H9 (cell line): ENCODE measurements at regions not wholly inside any gene's neighbourhood (a gene's known extent, or its start where the extent isn't known, plus 50 kb on each side); places are given as distances from the start of the nearest gene placed in this dataset.

Experiments
- DNase-seq: peaks from one replicate; pipeline ENCODE4 v3.0.0-alpha.2; 2017
- H2AFZ ChIP-seq: one replicate; pipeline ENCODE4 v1.6.1; 2013; ENCODE audit warnings: mild to moderate bottlenecking, low read length, control low read depth, moderate library complexity
- H2AK5ac ChIP-seq: 2 replicates; pipeline ENCODE4 v1.6.1; 2013; ENCODE audit warnings: low read length, control low read depth, mixed read lengths; ENCODE audit not compliant: insufficient read length
- H2BK120ac ChIP-seq: one replicate; pipeline ENCODE4 v1.6.1; 2013; ENCODE audit warnings: low read depth, mild to moderate bottlenecking, low read length, control low read depth, inconsistent platforms; ENCODE audit not compliant: poor library complexity, severe bottlenecking
- H2BK12ac ChIP-seq: 2 replicates; pipeline ENCODE4 v1.6.1; 2013; ENCODE audit warnings: low read length, control low read depth, mixed read lengths, low read depth; ENCODE audit not compliant: insufficient read length
- H2BK15ac ChIP-seq: 2 replicates; pipeline ENCODE4 v1.6.1; 2013; ENCODE audit warnings: low read depth, low read length, control low read depth
- H2BK20ac ChIP-seq: one replicate; pipeline ENCODE4 v1.6.1; 2013; ENCODE audit warnings: low read depth, mild to moderate bottlenecking, low read length, control low read depth, inconsistent platforms; ENCODE audit not compliant: poor library complexity, severe bottlenecking
- H2BK5ac ChIP-seq: 2 replicates; pipeline ENCODE4 v1.6.1; 2013; ENCODE audit warnings: low read length, control low read depth, mixed read lengths; ENCODE audit not compliant: insufficient read length
- H3K14ac ChIP-seq: 2 replicates; pipeline ENCODE4 v1.6.1; 2013; ENCODE audit warnings: low read length, control low read depth; ENCODE audit not compliant: insufficient read depth
- H3K18ac ChIP-seq: 2 replicates; pipeline ENCODE4 v1.6.1; 2013; ENCODE audit warnings: low read depth, mild to moderate bottlenecking, mixed read lengths, low read length, control low read depth; ENCODE audit not compliant: insufficient read length
- H3K23ac ChIP-seq: 2 replicates; pipeline ENCODE4 v1.6.1; 2013; ENCODE audit warnings: low read length, control low read depth, mixed read lengths, low read depth; ENCODE audit not compliant: insufficient read length
- H3K23me2 ChIP-seq: 2 replicates; pipeline ENCODE4 v1.6.1; 2013; ENCODE audit warnings: low read depth, mild to moderate bottlenecking, mixed read lengths, low read length, control low read depth; ENCODE audit not compliant: insufficient read length, poor library complexity, severe bottlenecking
- H3K27ac ChIP-seq: 2 replicates; pipeline ENCODE4 v1.5.1; 2013; ENCODE audit warnings: low read length, control low read depth, mixed read lengths, low read depth; ENCODE audit not compliant: insufficient read length
- H3K27me3 ChIP-seq: 2 replicates; pipeline ENCODE4 v1.6.1; 2013; ENCODE audit warnings: low read length, control low read depth, inconsistent platforms; ENCODE audit not compliant: insufficient read depth
- H3K4ac ChIP-seq: 2 replicates; pipeline ENCODE4 v1.6.1; 2013; ENCODE audit warnings: low read depth, mild to moderate bottlenecking, control low read depth, inconsistent platforms, low read length, moderate library complexity
- H3K4me1 ChIP-seq: 2 replicates; pipeline ENCODE4 v1.6.1; 2013; ENCODE audit warnings: low read length, control low read depth, inconsistent platforms; ENCODE audit not compliant: insufficient read depth
- H3K4me2 ChIP-seq: 2 replicates; pipeline ENCODE4 v1.6.1; 2013; ENCODE audit warnings: low read length, control low read depth, mixed read lengths; ENCODE audit not compliant: insufficient read length, insufficient read depth
- H3K56ac ChIP-seq: 2 replicates; pipeline ENCODE4 v1.6.1; 2013; ENCODE audit warnings: low read depth, mild to moderate bottlenecking, mixed read lengths, low read length, control low read depth; ENCODE audit not compliant: insufficient read length
- H3K79me1 ChIP-seq: 2 replicates; pipeline ENCODE4 v1.6.1; 2013; ENCODE audit warnings: low read depth, mild to moderate bottlenecking, moderate library complexity, low read length, control low read depth, inconsistent platforms; ENCODE audit not compliant: insufficient read depth, poor library complexity, severe bottlenecking
- H3K79me2 ChIP-seq: 2 replicates; pipeline ENCODE4 v1.6.1; 2013; ENCODE audit warnings: low read length, control low read depth, inconsistent platforms; ENCODE audit not compliant: insufficient read depth
- H3K9ac ChIP-seq: 2 replicates; pipeline ENCODE4 v1.6.1; 2013; ENCODE audit warnings: low read length, control low read depth, mixed read lengths; ENCODE audit not compliant: insufficient read length; ENCODE audit errors: extremely low read depth
- H3K9me3 ChIP-seq: one replicate; pipeline ENCODE4 v1.6.1; 2013; ENCODE audit warnings: low read depth, low read length, inconsistent platforms; ENCODE audit not compliant: control insufficient read depth
- H3T11ph ChIP-seq: one replicate; pipeline ENCODE4 v1.6.1; 2013; ENCODE audit warnings: mild to moderate bottlenecking, low read length, control low read depth, inconsistent platforms
- H4K20me1 ChIP-seq: one replicate; pipeline ENCODE4 v1.6.1; 2013; ENCODE audit not compliant: control insufficient read depth, insufficient read length, insufficient read depth
- H4K5ac ChIP-seq: 2 replicates; pipeline ENCODE4 v1.6.1; 2013; ENCODE audit warnings: low read depth, mild to moderate bottlenecking, mixed read lengths, low read length, control low read depth; ENCODE audit not compliant: insufficient read length
- H4K8ac ChIP-seq: replicated peaks from 2 replicates; pipeline ENCODE4 v1.6.1; 2013; ENCODE audit warnings: low read length, control low read depth, mixed read lengths, low read depth; ENCODE audit not compliant: insufficient read length
- H4K91ac ChIP-seq: 2 replicates; pipeline ENCODE4 v1.6.1; 2013; ENCODE audit warnings: low read depth, mild to moderate bottlenecking, moderate library complexity, mixed read lengths, low read length, control low read depth; ENCODE audit not compliant: insufficient read length
- H3K27ac Mint-ChIP-seq, 3 experiments: 2 replicates in 2 of 3; 3 replicates in 1 of 3; pipeline ENCODE4 v1.8.0; 2020 to 2021; ENCODE audit warnings: mixed read lengths in 3 of 3, mild to moderate bottlenecking in 1 of 3, moderate library complexity in 1 of 3
- H3K27me3 Mint-ChIP-seq: 2 replicates; pipeline ENCODE4 v1.8.0; 2021; ENCODE audit warnings: low read depth, mild to moderate bottlenecking, moderate library complexity, mixed read lengths
- H3K36me3 Mint-ChIP-seq, 3 experiments: 2 replicates in 2 of 3; 3 replicates in 1 of 3; pipeline ENCODE4 v1.8.0; 2020 to 2021; ENCODE audit warnings: low read depth in 3 of 3, mixed read lengths in 3 of 3; ENCODE audit not compliant: insufficient read depth in 1 of 3
- H3K4me1 Mint-ChIP-seq, 2 experiments: 2 replicates each; pipeline ENCODE4 v1.8.0; 2020; ENCODE audit warnings: mixed read lengths in 2 of 2
- H3K4me3 Mint-ChIP-seq, 2 experiments: 2 replicates in 1 of 2; 3 replicates in 1 of 2; pipeline ENCODE4 v1.8.0; 2020 to 2021; ENCODE audit warnings: mild to moderate bottlenecking in 2 of 2, mixed read lengths in 2 of 2, moderate library complexity in 1 of 2
- H3K9me3 Mint-ChIP-seq, 2 experiments: 2 replicates in 1 of 2; 3 replicates in 1 of 2; pipeline ENCODE4 v1.8.0; 2020; ENCODE audit warnings: mild to moderate bottlenecking in 2 of 2, mixed read lengths in 2 of 2, moderate library complexity in 1 of 2
- WGBS: extraction: QIAGEN DNeasy Blood & Tissue Kit; methylation state at CpG from one replicate; pipeline ENCODE4 v1.1.7; 2013; ENCODE audit warnings: missing lambda C conversion rate, low lambda C conversion rate, mixed read lengths; ENCODE audit not compliant: insufficient read length; ENCODE audit errors: extremely low coverage; 5-methylcytosine and 5-hydroxymethylcytosine counted together
- TF ChIP-seq, protein P1 (sequence below): fragments of 200-600 bp; sonication (generic); conservative IDR thresholded peaks from 3 replicates; pipeline ENCODE4 v1.8.0; 2021; ENCODE audit warnings: antibody characterized with exemption, mild to moderate bottlenecking

DNA sequence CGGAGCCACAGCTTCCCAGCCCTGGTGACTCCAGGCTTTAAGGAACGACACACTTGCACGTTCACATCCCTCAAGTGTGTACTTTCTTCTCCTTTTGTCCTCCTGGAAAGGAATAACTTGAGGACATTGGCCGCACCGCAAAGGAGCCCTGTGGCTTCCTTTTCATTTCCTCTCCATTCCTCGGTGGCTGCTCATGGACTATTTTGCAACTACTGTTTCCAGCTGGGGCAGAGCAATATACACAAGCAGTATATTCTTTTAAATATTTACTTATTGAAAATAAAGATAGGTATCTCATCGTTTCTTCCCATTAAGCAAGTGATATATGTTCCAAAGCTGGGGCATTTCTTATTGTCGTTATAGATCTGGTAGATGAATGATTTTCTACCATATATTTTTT, 97.2 kb upstream of the LYZL1 start:
- Histone ChIP-seq H3K56ac (no peak overlapping the region), H3K4ac (no peak overlapping the region), H2BK15ac (no peak overlapping the region), H3K23me2 (no peaks in the 10 kb centered on the region), H4K91ac (no peak overlapping the region), H3K27me3 (no peaks in the 10 kb centered on the region), H3K79me1 (no peaks in the 10 kb centered on the region), H3K9me3 (no peaks in the 10 kb centered on the region), H2BK12ac (no peak overlapping the region), H2BK120ac (no peak overlapping the region), H3K79me2 (no peaks in the 10 kb centered on the region), H4K8ac (no peak overlapping the region), H3K9ac (no peak overlapping the region), H3K23ac (no peak overlapping the region), H4K5ac (no peak overlapping the region), H3K18ac (no peak overlapping the region), H3K4me2 (no peak overlapping the region), H3T11ph (no peak overlapping the region), H2BK5ac (no peak overlapping the region), H3K4me1 (no peaks in the 10 kb centered on the region), H2AFZ (no peak overlapping the region), H2BK20ac (no peak overlapping the region), H3K14ac (no peak overlapping the region), H2AK5ac (no peak overlapping the region), H3K27ac (no peak overlapping the region), H4K20me1 (no peaks in the 10 kb centered on the region)
- WGBS, result no CpG with 5 or more reads among the region's 8 CpGs
- H3K27ac Mint-ChIP-seq, result no peak overlapping the region
- peaks cover 0 to 3% of the 10 kb centered on the region in 2 experiments; a peak in 2 of 4 replicates for H3K4me1 Mint-ChIP-seq
- peaks cover 0 to 8% (median 3%) of the 10 kb centered on the region in 3 experiments; a peak in 3 of 7 replicates for H3K36me3 Mint-ChIP-seq
- peaks cover 1% of the 10 kb centered on the region; the same call in 1 of the 2 replicates for H3K27me3 Mint-ChIP-seq
- TF ChIP-seq, protein P1, sequence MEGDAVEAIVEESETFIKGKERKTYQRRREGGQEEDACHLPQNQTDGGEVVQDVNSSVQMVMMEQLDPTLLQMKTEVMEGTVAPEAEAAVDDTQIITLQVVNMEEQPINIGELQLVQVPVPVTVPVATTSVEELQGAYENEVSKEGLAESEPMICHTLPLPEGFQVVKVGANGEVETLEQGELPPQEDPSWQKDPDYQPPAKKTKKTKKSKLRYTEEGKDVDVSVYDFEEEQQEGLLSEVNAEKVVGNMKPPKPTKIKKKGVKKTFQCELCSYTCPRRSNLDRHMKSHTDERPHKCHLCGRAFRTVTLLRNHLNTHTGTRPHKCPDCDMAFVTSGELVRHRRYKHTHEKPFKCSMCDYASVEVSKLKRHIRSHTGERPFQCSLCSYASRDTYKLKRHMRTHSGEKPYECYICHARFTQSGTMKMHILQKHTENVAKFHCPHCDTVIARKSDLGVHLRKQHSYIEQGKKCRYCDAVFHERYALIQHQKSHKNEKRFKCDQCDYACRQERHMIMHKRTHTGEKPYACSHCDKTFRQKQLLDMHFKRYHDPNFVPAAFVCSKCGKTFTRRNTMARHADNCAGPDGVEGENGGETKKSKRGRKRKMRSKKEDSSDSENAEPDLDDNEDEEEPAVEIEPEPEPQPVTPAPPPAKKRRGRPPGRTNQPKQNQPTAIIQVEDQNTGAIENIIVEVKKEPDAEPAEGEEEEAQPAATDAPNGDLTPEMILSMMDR, result no peak
- H3K9me3 Mint-ChIP-seq, result peaks cover 4 to 8% of the 10 kb centered on the region in 2 experiments; a peak in 4 of 5 replicates
- no peak overlapping the region for H3K4me3 Mint-ChIP-seq
- no peak for DNase-seq
